HG03558 (cell line): ENCODE measurements at regions not wholly inside any gene's neighbourhood (a gene's known extent, or its start where the extent isn't known, plus 50 kb on each side); places are given as distances from the start of the nearest gene placed in this dataset.

Experiments used
- ATAC-seq: cut with Tn5 transposase; IDR thresholded peaks from one replicate; pipeline ENCODE4 v1.9.1; 2021; ENCODE audit warnings: moderate number of reproducible peaks; ENCODE audit not compliant: unreplicated experiment; ENCODE audit errors: extremely low read depth

DNA sequence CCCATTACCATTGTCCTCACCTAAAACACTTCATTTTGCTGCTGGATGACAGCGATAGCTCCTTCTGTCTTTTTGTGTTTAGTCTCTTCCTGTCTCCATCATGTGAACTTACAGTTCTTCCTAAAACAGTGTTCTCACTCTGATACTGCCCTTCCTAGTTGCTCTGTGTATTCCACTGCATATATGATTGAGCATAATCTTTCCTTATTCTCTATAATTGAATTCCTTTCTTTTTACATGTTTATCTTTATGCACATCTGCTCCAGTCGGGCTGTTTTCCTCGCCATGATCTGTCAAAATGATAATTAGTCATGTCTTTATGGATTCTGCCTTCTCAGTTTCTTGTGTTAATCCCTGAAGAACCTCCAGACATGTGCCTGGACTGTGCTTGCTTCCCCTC is 405.1 kb upstream of the SEMA6D start:
- no peak for ATAC-seq

- ATAC-seq = no peak
These were observed 390.6 kb upstream of the SEMA6D start for GRCh38 chr15:47326410-47327333.

DNA sequence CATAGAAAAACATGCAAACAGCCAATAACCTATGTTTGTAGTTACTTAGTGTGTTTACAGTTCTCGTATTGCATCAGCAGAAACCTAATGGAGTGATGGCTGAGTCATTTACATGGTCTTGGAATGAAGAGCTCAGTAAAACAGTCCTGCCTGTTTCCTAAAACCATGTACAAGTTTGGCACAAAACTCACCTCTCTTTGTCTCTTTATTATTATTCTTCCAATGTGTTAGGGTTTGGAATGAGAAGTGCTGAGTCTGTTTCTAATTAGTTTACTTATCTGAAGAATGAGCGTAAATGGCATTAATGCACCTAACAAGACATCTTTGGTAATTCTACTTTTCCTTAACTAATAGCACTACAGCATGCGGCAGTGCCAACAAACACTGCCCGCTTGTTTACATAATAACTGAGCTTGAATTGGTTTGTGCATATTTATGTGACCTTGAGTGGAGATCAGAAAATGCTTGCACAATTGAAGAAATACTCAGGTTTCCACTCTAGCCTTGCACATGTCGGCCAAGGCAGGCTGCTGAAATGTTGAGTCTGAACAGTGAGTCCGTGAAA is 385.4 kb upstream of the SEMA6D start:
- no peak for ATAC-seq

- ATAC-seq = no peak
These were observed 384.8 kb upstream of the SEMA6D start for GRCh38 chr15:47332481-47332880.

- ATAC-seq = no peak
These were observed 383.6 kb upstream of the SEMA6D start for GRCh38 chr15:47333734-47334133.

GRCh38 chr15:47334805-47335535 is 382.3 kb upstream of the SEMA6D start:
- no peak for ATAC-seq

DNA sequence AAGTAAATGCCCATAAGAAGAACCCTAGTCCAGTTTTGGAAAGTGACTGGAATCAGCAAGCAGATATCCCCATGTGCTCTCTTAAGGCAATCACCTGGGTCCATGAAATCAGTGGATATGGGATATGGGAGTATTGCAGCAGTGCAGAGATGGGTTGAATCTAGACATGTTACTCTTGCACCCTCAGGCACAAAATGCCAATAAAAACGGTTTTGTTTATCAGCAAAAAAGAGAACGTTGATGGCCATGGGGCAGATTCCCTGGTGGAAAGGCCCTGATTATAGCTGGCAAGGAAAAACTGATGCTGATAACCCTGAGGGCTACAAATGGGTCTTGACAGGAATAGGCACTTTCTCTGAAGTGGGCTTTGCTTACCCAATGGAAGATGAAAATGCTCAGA is 380.2 kb upstream of the SEMA6D start:
- no peak for ATAC-seq

DNA sequence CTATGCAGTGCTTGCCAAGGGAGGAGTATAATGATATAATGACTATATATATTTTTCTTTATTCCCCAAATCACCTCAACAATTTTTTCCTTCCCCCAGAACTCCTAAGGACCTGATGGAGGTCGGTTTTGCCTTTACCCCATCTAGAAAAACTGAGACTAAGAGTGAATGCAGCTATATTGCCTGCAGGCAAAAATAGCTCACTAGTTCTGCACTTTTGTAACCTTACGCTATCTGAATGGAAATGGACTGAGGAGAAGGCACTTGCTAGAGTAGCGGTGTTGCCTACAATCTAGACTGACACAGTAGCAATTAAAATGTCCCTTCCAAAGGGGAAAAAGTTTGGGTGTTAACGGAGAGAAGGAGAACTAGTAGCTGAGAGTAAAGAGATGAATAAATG is 379.5 kb upstream of the SEMA6D start:
- ATAC-seq = no peak

DNA sequence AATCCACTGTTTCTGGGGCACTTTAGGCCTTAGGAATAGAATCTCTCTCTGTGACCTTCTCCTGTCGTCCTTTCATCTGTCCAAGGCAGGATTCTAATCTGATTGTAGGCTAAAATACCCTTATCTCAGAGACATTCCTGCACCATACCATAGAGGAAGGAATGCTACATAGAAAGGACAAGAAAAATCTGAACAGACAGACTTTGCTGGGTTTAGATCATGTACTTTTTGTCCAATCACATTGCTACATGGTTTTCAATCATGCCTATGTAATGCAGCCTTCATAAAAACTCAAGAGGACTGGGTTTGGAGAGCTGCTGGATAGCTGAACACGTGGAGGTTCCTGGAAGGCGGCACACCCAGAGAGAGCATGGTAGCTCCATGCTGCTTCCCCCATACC is 378.5 kb upstream of the SEMA6D start:
- ATAC-seq = no peak

GRCh38 chr15:47339800-47340570 is 377.3 kb upstream of the SEMA6D start:
- no peak for ATAC-seq

DNA sequence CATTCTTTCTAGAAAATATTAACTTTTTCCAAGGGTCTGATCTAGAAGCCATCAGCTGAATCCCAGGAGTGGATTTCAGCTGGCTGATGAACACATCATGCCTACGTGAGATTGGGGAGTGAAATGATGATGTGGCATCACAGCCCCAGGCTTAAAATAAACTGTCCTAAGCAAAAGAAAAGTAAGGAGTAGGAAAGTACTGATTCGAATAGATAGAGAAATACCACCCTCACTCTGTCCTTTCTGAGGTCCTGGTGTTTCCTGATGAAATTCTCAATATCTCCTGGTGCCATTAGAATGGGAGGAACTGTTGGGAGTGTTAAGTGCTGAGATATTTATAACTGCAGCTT is 376.8 kb upstream of the SEMA6D start:
- no peak for ATAC-seq

GRCh38 chr15:47349179-47349578 is 368.1 kb upstream of the SEMA6D start:
- ATAC-seq = no peak

- ATAC-seq = no peak
These were observed 365.8 kb upstream of the SEMA6D start for GRCh38 chr15:47351501-47351900.

GRCh38 chr15:47352217-47352616 is 365.1 kb upstream of the SEMA6D start:
- ATAC-seq = no peak

DNA sequence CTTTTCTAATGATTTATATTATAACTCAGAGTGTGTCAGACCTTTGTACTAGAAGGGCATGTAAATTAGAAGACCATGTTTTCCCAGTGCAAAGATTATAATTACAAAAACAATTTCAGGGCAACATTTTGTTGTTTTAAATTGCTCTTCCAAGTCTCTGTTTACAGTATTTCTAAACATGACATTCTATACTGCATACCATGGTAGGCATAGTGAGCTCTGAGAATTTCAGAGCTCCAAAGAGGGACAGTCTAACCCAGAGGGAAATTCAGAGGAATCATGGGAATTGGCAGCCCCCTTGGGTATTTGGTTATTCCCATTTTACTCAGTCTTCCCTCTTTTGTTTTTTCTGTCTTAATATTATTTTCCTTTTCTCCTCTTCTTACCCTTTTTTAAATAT is 361.5 kb upstream of the SEMA6D start:
- ATAC-seq = no peak

GRCh38 chr15:47356297-47356696 is 361.0 kb upstream of the SEMA6D start:
- ATAC-seq = no peak

DNA sequence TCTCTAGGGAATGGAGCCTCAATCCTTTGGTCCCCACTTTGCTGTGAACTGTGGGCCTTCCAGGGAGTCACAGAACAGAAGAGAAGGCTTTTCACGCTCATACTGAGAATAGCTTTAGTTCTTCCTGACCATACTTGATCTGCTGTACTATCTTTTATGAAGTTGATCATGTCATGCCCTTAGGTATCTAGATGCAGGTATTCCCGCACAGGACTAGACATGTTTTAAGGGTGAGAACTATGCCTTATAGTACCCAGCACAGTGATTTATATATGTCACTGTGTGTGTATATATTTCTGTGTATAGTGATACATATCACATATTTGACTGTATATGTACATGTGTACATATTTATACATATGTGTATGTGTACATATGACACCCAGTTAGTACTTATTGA is 358.4 kb upstream of the SEMA6D start:
- no peak for ATAC-seq

DNA sequence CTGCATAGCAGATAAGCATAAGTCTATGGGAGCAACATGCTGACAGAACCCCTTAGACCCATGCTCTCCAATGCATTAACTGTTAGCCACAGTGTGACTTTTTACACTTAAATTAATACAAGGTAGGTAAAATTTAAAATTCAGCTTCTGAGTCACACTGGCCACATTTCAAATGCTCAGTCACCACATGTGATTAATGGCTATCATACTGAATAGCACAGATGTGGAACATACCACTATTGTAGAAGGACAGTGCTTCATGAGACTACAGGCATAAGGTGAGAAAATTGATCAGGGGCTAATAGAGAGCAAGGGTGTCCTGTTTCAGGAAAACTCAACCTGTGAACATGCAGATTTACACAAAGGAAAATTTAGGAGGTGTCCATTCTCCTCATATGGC is 357.0 kb upstream of the SEMA6D start:
- ATAC-seq = no peak

- ATAC-seq = no peak
These were observed 355.0 kb upstream of the SEMA6D start for GRCh38 chr15:47362118-47362905.

GRCh38 chr15:47363653-47364052 is 353.7 kb upstream of the SEMA6D start:
- no peak for ATAC-seq
